Amygdala (tissue), 56 donors: ENCODE measurements at regions not wholly inside any gene's neighbourhood (a gene's known extent, or its start where the extent isn't known, plus 50 kb on each side); places are given as distances from the start of the nearest gene placed in this dataset.
A peak's percentile ranks its signal among the peaks of the same experiment; 100 is the strongest.

Source experiments
- DNase-seq, 56 donors: peaks; one replicate each; lab custom pipeline; 2025; lab: John Stamatoyannopoulos, UW

- peak in 15 of 56 donors; percentile 1 to 40 (median 5) for DNase-seq
Measured at GRCh38 chr6:155985660-155986138, 530.1 kb upstream of the NOX3 start.

DNA sequence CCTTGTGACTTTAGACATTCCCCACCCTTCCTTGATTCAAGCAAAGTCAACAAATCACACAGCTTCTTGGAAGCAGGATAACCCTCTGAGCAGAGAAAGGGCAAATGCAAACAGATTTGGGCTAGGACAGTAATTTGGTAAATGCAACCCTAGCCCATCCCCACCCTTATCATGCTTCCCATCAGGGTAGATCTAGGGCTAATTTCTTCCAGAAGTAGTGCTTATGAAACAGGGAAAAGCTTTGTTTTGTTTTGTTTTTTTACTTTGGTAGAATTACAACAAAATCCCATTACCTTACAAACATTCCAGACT lies 525.1 kb upstream of the NOX3 start:
- no peak for DNase-seq

GRCh38 chr6:155980014-155980767 lies 524.6 kb upstream of the NOX3 start:
- no peak for DNase-seq

DNA sequence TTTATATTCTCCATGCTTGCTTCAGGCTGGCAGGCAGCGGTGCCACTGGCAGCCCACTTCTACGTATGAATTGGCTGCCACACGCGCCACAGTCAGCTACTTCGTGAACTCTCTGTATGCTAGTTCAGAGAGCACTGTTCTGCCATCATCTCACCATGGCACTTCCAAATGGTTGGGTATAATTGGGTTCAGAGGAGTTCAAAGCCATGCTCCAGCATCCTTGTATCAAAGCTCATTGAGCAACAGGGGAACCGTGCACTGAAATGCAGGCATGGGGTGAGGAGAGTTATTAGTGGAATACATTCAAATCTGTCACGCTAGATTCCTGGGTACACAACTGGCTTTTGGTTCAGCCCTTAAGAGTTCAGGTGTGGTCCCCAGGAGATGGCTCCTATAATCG lies 519.9 kb upstream of the NOX3 start:
- no peak for DNase-seq

GRCh38 chr6:155974811-155975323 lies 519.2 kb upstream of the NOX3 start:
- DNase-seq = no peak

- DNase-seq = no peak
Measured at GRCh38 chr6:155974359-155974758, 518.7 kb upstream of the NOX3 start.

DNA sequence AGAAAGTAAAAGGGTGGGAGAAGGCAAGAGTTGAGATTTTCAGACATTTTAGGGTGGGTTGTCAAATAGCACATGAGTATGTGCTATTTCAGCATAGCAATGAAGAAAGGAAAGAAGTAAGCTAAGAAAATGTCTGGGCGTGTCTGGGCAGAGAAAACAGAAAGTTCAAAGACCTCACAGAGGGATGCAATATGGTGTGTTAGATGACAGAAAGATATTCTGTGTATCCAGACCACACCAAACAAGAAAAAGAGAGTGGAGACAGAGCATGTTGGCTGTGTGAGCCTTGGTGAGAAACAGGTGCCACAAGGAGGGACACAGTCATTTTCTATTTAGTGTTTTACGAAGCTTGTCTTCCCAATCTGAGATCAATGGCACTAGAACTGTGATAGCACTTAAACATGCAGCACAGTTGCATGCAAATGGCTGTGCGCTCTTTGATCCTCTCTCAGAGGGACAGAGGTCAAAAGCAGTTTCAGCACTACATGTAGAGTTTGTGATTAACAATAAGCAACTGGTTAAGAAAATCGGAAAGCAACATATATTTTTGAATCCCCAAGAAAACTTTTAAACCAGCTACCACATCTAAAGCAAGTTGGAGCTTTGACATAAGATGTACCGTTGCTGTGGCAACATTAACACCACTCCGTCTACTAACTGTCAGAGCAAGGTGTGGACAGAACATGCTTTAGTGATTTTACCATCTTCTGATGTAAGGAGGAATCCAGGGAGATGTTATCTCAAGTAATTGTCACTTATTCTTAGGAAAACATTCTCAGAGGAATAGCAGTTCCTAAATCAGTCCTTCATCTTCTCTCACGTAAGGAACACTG lies 515.5 kb upstream of the NOX3 start:
- no peak for DNase-seq

DNA sequence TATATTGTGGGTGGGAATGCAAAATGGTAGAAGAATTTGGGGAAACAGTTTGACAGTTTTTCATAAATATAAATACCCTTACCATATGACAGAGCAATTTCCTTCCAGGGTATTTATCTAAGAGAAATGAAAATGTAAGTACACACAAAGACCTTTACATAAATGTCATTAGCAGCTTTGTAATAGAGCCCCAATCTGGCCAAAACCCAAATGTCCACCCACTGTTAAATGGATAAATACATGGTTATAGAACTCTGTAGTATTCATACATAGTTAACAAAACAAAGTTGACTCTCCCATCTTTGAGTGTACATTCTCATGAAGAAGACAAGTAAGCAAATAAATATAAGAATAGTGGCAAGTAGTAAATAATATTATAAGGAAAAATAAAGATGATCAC lies 514.8 kb upstream of the NOX3 start:
- DNase-seq = no peak

DNA sequence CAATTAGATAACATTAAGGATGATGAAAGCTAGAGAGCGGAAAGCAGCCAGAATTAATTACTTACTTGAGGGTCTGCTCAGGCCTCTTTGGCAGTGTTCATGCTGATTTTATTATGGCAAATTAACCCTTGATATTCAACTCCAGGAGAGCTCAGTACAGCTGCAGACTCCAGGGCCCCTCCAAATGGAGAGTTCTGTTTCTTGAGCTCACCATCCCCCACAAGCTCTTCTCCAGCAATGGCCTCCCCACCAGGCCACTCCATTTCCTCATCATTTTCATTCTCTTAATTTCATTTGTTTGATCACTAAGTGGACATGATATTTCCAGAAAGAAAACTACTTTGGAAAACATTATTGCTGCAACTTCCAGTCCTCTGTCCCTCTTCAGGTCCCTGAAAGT lies 513.3 kb upstream of the NOX3 start:
- no peak for DNase-seq

DNA sequence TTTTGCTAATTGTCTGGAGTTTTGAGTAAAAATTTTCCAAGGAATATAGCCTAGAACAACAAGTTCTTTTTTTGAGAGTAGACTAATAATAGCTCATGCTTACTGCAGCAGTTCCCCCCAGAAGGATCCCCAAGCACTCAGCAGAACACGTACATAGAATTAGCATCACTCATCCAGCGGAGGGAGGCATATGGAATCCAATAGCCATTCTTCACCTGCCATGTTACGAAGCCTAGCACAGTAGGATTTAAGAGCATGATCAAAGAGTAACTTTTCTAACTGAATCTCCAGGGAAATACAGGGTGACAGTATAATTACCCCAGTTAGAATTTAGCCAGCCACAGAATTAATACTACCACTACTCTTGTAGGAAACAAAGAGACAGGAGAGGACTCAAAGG lies 511.7 kb upstream of the NOX3 start:
- DNase-seq = no peak

GRCh38 chr6:155964544-155964943 lies 508.9 kb upstream of the NOX3 start:
- DNase-seq = no peak

DNA sequence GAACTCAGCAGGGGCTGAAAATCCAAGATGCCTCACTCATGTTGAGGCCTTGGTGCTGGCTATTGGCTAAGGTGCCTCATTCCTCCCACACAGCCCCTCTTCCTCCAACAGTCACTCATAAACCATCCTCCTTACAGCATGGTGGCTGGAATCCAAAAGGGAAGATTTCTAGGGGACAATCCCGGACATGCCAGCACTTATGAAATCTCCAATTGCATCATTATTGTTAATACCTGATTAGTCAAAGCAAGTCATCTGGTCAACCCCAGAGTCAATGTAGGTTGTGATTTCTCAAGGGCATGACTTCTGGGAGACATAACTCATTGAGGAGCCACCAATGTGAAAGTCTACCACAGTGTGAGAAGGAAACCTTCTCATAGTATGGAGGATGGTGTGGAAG lies 506.6 kb upstream of the NOX3 start:
- no peak for DNase-seq

- no peak for DNase-seq
Measured at GRCh38 chr6:155959898-155960495, 504.4 kb upstream of the NOX3 start.

- DNase-seq = no peak
Measured at GRCh38 chr6:155958550-155958949, 502.9 kb upstream of the NOX3 start.

DNA sequence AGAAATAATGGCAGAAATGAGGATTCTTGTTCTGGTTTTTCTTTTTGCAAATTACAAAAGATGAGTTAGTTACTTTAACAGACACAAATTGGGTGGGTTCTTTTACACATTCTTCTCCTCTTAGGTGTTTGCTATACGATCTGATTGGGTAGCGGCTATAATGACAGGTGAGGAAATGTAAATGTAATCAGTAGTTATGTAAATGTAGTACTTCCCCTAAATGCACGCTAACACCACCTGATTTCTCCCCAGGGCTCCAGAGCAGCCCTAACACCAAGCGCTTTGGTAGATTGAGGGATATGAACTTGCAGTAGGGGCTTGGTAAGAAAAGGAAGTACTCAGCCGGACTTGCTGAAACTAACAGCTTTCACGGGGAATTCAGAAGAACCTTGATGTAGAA lies 499.4 kb upstream of the NOX3 start:
- DNase-seq = no peak

- DNase-seq = no peak
Measured at GRCh38 chr6:155954149-155954548, 498.5 kb upstream of the NOX3 start.

- no peak for DNase-seq
Measured at GRCh38 chr6:155949256-155949655, 493.6 kb upstream of the NOX3 start.

- DNase-seq = no peak
Measured at GRCh38 chr6:155946860-155947259, 491.2 kb upstream of the NOX3 start.

- no peak for DNase-seq
Measured at GRCh38 chr6:155943635-155944034, 488.0 kb upstream of the NOX3 start.

DNA sequence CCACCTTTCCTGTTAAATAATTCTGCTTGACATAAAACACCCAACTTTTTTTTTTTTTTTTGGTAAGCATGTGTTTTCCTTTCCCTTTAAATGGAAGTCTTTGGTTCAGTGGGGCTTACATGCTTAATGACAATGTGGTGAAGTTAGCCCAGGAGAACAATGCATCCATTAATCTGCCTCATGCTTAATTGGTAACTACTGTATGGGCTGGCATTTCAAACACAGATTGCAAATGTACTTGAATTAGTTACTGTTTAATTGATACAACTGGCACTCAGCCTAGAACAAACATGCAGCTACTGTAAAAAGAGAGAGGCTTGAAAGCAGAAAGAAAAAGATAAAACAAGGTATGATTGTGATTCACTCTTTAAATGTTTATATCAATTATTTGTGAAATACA lies 483.6 kb upstream of the NOX3 start:
- DNase-seq = no peak

DNA sequence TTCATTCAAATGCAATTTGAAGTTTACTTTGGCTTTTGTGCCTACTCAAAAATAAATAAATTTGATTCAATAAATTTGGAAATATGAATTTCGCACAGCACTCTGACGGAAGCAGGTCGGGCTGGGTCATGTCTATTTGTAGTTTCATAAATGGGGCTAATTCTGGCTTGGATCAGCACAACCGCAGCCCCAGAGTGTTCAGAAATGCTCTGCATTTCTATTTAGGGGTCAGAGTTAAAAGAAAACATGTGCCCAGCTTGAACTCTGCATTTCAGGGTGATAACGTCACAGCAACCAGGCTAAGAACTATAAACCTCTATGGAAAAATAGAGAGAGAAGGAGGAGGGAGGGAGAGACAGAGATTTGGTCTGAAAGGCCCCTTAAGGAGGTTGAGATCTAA lies 480.9 kb upstream of the NOX3 start:
- no peak for DNase-seq
